ENCODE measurements at regions not wholly inside any gene's neighbourhood (a gene's known extent, or its start where the extent isn't known, plus 50 kb on each side); places are given as distances from the start of the nearest gene placed in this dataset.

- H3K9ac ChIP-seq (ENCODE audit: low read length): no peak overlapping the region
- H3K27me3 ChIP-seq (ENCODE audit: control insufficient read depth, insufficient read depth, low read length): no peaks in the 10 kb centered on the region
- H3K4me3 ChIP-seq (ENCODE audit: low read depth, low read length): no peak overlapping the region
- H3K27ac ChIP-seq (ENCODE audit: low read depth, low read length): no peak overlapping the region
- H3K9me3 ChIP-seq (ENCODE audit: control insufficient read depth, insufficient read depth, low read depth, low read length): peaks cover 7% of the 10 kb centered on the region; the same call in 1 of the 2 replicates
- H3K36me3 ChIP-seq (ENCODE audit: control insufficient read depth, insufficient read depth, low read length): no peaks in the 10 kb centered on the region
- peaks cover 16% of the 10 kb centered on the region for H3K4me1 ChIP-seq (ENCODE audit: control insufficient read depth, insufficient read depth, low read length)
Measured at GRCh38 chr21:39021478-39021832, 161.8 kb downstream of the PSMG1 start.

GRCh38 chr21:39020751-39021477, 162.3 kb downstream of the PSMG1 start:
- no peaks in the 10 kb centered on the region for H3K27me3 ChIP-seq (ENCODE audit: control insufficient read depth, insufficient read depth, low read length)
- no peak overlapping the region for H3K27ac ChIP-seq (ENCODE audit: low read depth, low read length)
- no peak overlapping the region for H3K4me3 ChIP-seq (ENCODE audit: low read depth, low read length)
- no peak overlapping the region for H3K9ac ChIP-seq (ENCODE audit: low read length)
- H3K36me3 ChIP-seq (ENCODE audit: control insufficient read depth, insufficient read depth, low read length): no peaks in the 10 kb centered on the region
- peaks cover 16% of the 10 kb centered on the region for H3K4me1 ChIP-seq (ENCODE audit: control insufficient read depth, insufficient read depth, low read length)
- peaks cover 6% of the 10 kb centered on the region; the same call in 1 of the 2 replicates for H3K9me3 ChIP-seq (ENCODE audit: control insufficient read depth, insufficient read depth, low read depth, low read length)

GRCh38 chr21:39018730-39019129, 164.5 kb downstream of the PSMG1 start:
- Histone ChIP-seq H3K27ac (ENCODE audit: low read depth, low read length) (no peak overlapping the region), H3K9me3 (ENCODE audit: control insufficient read depth, insufficient read depth, low read depth, low read length) (no peaks in the 10 kb centered on the region), H3K4me3 (ENCODE audit: low read depth, low read length) (no peak overlapping the region), H3K9ac (ENCODE audit: low read length) (no peak overlapping the region), H3K27me3 (ENCODE audit: control insufficient read depth, insufficient read depth, low read length) (no peaks in the 10 kb centered on the region), H3K4me1 (ENCODE audit: control insufficient read depth, insufficient read depth, low read length) (peaks cover 16% of the 10 kb centered on the region), H3K36me3 (ENCODE audit: control insufficient read depth, insufficient read depth, low read length) (no peaks in the 10 kb centered on the region)

- peaks cover 3% of the 10 kb centered on the region; the same call in 1 of the 2 replicates for H3K9me3 ChIP-seq (ENCODE audit: control insufficient read depth, insufficient read depth, low read depth, low read length)
- H3K27ac ChIP-seq (ENCODE audit: low read depth, low read length): no peak overlapping the region
- H3K4me1 ChIP-seq (ENCODE audit: control insufficient read depth, insufficient read depth, low read length): peaks cover 10% of the 10 kb centered on the region
- no peaks in the 10 kb centered on the region for H3K27me3 ChIP-seq (ENCODE audit: control insufficient read depth, insufficient read depth, low read length)
- no peak overlapping the region for H3K9ac ChIP-seq (ENCODE audit: low read length)
- no peak overlapping the region for H3K4me3 ChIP-seq (ENCODE audit: low read depth, low read length)
- no peaks in the 10 kb centered on the region for H3K36me3 ChIP-seq (ENCODE audit: control insufficient read depth, insufficient read depth, low read length)
Measured at GRCh38 chr21:39016740-39017315, 166.4 kb downstream of the PSMG1 start.

- H3K9ac ChIP-seq (ENCODE audit: low read length): no peak overlapping the region
Measured at GRCh38 chr21:39014747-39015146, 168.5 kb downstream of the PSMG1 start.

GRCh38 chr21:39012326-39013230, 170.7 kb downstream of the PSMG1 start:
- no peaks in the 10 kb centered on the region for H3K4me1 ChIP-seq (ENCODE audit: control insufficient read depth, insufficient read depth, low read length)
- H3K27me3 ChIP-seq (ENCODE audit: control insufficient read depth, insufficient read depth, low read length): no peaks in the 10 kb centered on the region
- no peaks in the 10 kb centered on the region for H3K36me3 ChIP-seq (ENCODE audit: control insufficient read depth, insufficient read depth, low read length)
- no peak overlapping the region for H3K9ac ChIP-seq (ENCODE audit: low read length)
- H3K9me3 ChIP-seq (ENCODE audit: control insufficient read depth, insufficient read depth, low read depth, low read length): peaks cover 3% of the 10 kb centered on the region; the same call in 1 of the 2 replicates
- H3K27ac ChIP-seq (ENCODE audit: low read depth, low read length): no peak overlapping the region
- no peak overlapping the region for H3K4me3 ChIP-seq (ENCODE audit: low read depth, low read length)

More at GRCh38 chr21:39014747-39015146, 168.5 kb downstream of the PSMG1 start:
- Histone ChIP-seq H3K27ac (ENCODE audit: low read depth, low read length) (no peak overlapping the region), H3K27me3 (ENCODE audit: control insufficient read depth, insufficient read depth, low read length) (no peaks in the 10 kb centered on the region), H3K4me1 (ENCODE audit: control insufficient read depth, insufficient read depth, low read length) (no peaks in the 10 kb centered on the region), H3K36me3 (ENCODE audit: control insufficient read depth, insufficient read depth, low read length) (no peaks in the 10 kb centered on the region), H3K4me3 (ENCODE audit: low read depth, low read length) (no peak overlapping the region), H3K9me3 (ENCODE audit: control insufficient read depth, insufficient read depth, low read depth, low read length) (peaks cover 3% of the 10 kb centered on the region; the same call in 1 of the 2 replicates)

- Histone ChIP-seq H3K27me3 (ENCODE audit: control insufficient read depth, insufficient read depth, low read length) (no peaks in the 10 kb centered on the region), H3K9me3 (ENCODE audit: control insufficient read depth, insufficient read depth, low read depth, low read length) (peaks cover 3% of the 10 kb centered on the region; the same call in 1 of the 2 replicates), H3K36me3 (ENCODE audit: control insufficient read depth, insufficient read depth, low read length) (no peaks in the 10 kb centered on the region), H3K27ac (ENCODE audit: low read depth, low read length) (no peak overlapping the region), H3K4me1 (ENCODE audit: control insufficient read depth, insufficient read depth, low read length) (peaks cover 4% of the 10 kb centered on the region; the same call in 1 of the 2 replicates), H3K4me3 (ENCODE audit: low read depth, low read length) (no peak overlapping the region), H3K9ac (ENCODE audit: low read length) (no peak overlapping the region)
Measured at GRCh38 chr21:39011911-39012310, 171.3 kb downstream of the PSMG1 start.

GRCh38 chr21:39010629-39011404, 172.4 kb downstream of the PSMG1 start:
- Histone ChIP-seq H3K4me1 (ENCODE audit: control insufficient read depth, insufficient read depth, low read length) (peaks cover 9% of the 10 kb centered on the region), H3K36me3 (ENCODE audit: control insufficient read depth, insufficient read depth, low read length) (no peaks in the 10 kb centered on the region), H3K9me3 (ENCODE audit: control insufficient read depth, insufficient read depth, low read depth, low read length) (peaks cover 3% of the 10 kb centered on the region; the same call in 1 of the 2 replicates), H3K4me3 (ENCODE audit: low read depth, low read length) (no peak overlapping the region), H3K27me3 (ENCODE audit: control insufficient read depth, insufficient read depth, low read length) (no peaks in the 10 kb centered on the region), H3K27ac (ENCODE audit: low read depth, low read length) (no peak overlapping the region), H3K9ac (ENCODE audit: low read length) (no peak overlapping the region)

GRCh38 chr21:39009587-39010225, 173.5 kb downstream of the PSMG1 start:
- Histone ChIP-seq H3K36me3 (ENCODE audit: control insufficient read depth, insufficient read depth, low read length) (no peaks in the 10 kb centered on the region), H3K27me3 (ENCODE audit: control insufficient read depth, insufficient read depth, low read length) (no peaks in the 10 kb centered on the region), H3K9ac (ENCODE audit: low read length) (no peak overlapping the region)

GRCh38 chr21:39007985-39008384, 175.3 kb downstream of the PSMG1 start:
- no peak overlapping the region for H3K27ac ChIP-seq (ENCODE audit: low read depth, low read length)
- H3K9ac ChIP-seq (ENCODE audit: low read length): no peak overlapping the region
- no peaks in the 10 kb centered on the region for H3K27me3 ChIP-seq (ENCODE audit: control insufficient read depth, insufficient read depth, low read length)
- peaks cover 20% of the 10 kb centered on the region for H3K4me1 ChIP-seq (ENCODE audit: control insufficient read depth, insufficient read depth, low read length)
- no peaks in the 10 kb centered on the region for H3K36me3 ChIP-seq (ENCODE audit: control insufficient read depth, insufficient read depth, low read length)
- no peak overlapping the region for H3K4me3 ChIP-seq (ENCODE audit: low read depth, low read length)
- peaks cover 3% of the 10 kb centered on the region; the same call in 1 of the 2 replicates for H3K9me3 ChIP-seq (ENCODE audit: control insufficient read depth, insufficient read depth, low read depth, low read length)

More at GRCh38 chr21:39009587-39010225, 173.5 kb downstream of the PSMG1 start:
- Histone ChIP-seq H3K27ac (ENCODE audit: low read depth, low read length) (no peak overlapping the region), H3K9me3 (ENCODE audit: control insufficient read depth, insufficient read depth, low read depth, low read length) (peaks cover 3% of the 10 kb centered on the region; the same call in 1 of the 2 replicates), H3K4me3 (ENCODE audit: low read depth, low read length) (no peak overlapping the region), H3K4me1 (ENCODE audit: control insufficient read depth, insufficient read depth, low read length) (peaks cover 17% of the 10 kb centered on the region)
